Mucosa of descending colon (tissue), 3 donors: ENCODE measurements at regions not wholly inside any gene's neighbourhood (a gene's known extent, or its start where the extent isn't known, plus 50 kb on each side); places are given as distances from the start of the nearest gene placed in this dataset.

ENCODE experiments used
- ATAC-seq: fragments of 200-7000 bp; cut with Tn5 transposase; one replicate; pipeline ENCODE4 v1.9.1; 2020; ENCODE audit warnings: mild to moderate bottlenecking, moderate library complexity
- DNase-seq, 3 donors: peaks; one replicate each; pipeline ENCODE4 v3.0.0-alpha.2; 2020
- H3K36me3 ChIP-seq: fragments of 200-600 bp; one replicate; pipeline ENCODE4 v1.8.0; 2021; ENCODE audit warnings: low read depth, mild to moderate bottlenecking
- H3K4me1 ChIP-seq: fragments of 200-600 bp; one replicate; pipeline ENCODE4 v1.8.0; 2021; ENCODE audit warnings: low read depth, mild to moderate bottlenecking
- H3K4me3 ChIP-seq: fragments of 200-600 bp; one replicate; pipeline ENCODE4 v1.8.0; 2021; ENCODE audit warnings: mild to moderate bottlenecking
- H3K9me3 ChIP-seq: fragments of 200-600 bp; one replicate; pipeline ENCODE4 v1.8.0; 2021; ENCODE audit warnings: mild to moderate bottlenecking
- CTCF ChIP-seq: fragments of 200-600 bp; IDR thresholded peaks from one replicate; pipeline ENCODE4 v1.8.0; 2022; ENCODE audit warnings: antibody characterized with exemption, mild to moderate bottlenecking
- intact Hi-C, 2 donors: fragments of 100-400 bp; cut with DNase I in 1 of 2; cut with micrococcal nuclease in 1 of 2; formaldehyde crosslinking; loops; one replicate each; pipeline versions ENCODE4 v1.11.0 to v1.11.1; 2022; cut with DNase I, micrococcal nuclease
- donor health status: DM: no; HTN: no; CAD: no; lungs with moderate emphysema.
- donor health status: DM: no; HTN: no; CAD: no.
- donor health status: DM: no; HTN: yes; CAD: no.

GRCh38 chr5:62038024-62038423 lies 268.0 kb upstream of the KIF2A start:
- Histone ChIP-seq H3K4me1 (no peaks in the 10 kb centered on the region), H3K36me3 (no peaks in the 10 kb centered on the region), H3K9me3 (no peaks in the 10 kb centered on the region), H3K4me3 (no peak overlapping the region)
- DNase-seq (no peak), ATAC-seq (no peak)
- TF ChIP-seq CTCF: no peak
- intact Hi-C loops: no loop called here

- H3K9me3 ChIP-seq: no peaks in the 10 kb centered on the region
- DNase-seq (no peak), ATAC-seq (no peak)
- H3K4me3 ChIP-seq: no peak overlapping the region
- no peak for TF ChIP-seq CTCF
- H3K4me1 ChIP-seq: no peaks in the 10 kb centered on the region
- intact Hi-C loops: no loop called here
- H3K36me3 ChIP-seq: no peaks in the 10 kb centered on the region
These were observed 264.8 kb upstream of the KIF2A start for GRCh38 chr5:62041156-62041756.

- no peaks in the 10 kb centered on the region for H3K4me1 ChIP-seq
- H3K9me3 ChIP-seq: no peaks in the 10 kb centered on the region
- no peaks in the 10 kb centered on the region for H3K36me3 ChIP-seq
- intact Hi-C loops: no loop called here
- no peak for ATAC-seq
- no peak for DNase-seq
- TF ChIP-seq CTCF: no peak
- H3K4me3 ChIP-seq: no peak overlapping the region
These were observed 264.0 kb upstream of the KIF2A start for GRCh38 chr5:62042007-62042406.

GRCh38 chr5:62043289-62044280 lies 262.4 kb upstream of the KIF2A start:
- ATAC-seq (no peak), DNase-seq (no peak)
- no peak for TF ChIP-seq CTCF
- intact Hi-C loops: no loop called here
- H3K4me3 ChIP-seq: no peak overlapping the region
- H3K36me3 ChIP-seq: no peaks in the 10 kb centered on the region
- H3K9me3 ChIP-seq: no peaks in the 10 kb centered on the region
- H3K4me1 ChIP-seq: no peaks in the 10 kb centered on the region

GRCh38 chr5:62044989-62045388 lies 261.0 kb upstream of the KIF2A start:
- intact Hi-C loops: no loop called here
- no peaks in the 10 kb centered on the region for H3K4me1 ChIP-seq
- H3K9me3 ChIP-seq: no peaks in the 10 kb centered on the region
- H3K36me3 ChIP-seq: no peaks in the 10 kb centered on the region
- ATAC-seq (no peak), DNase-seq (no peak)
- no peak for TF ChIP-seq CTCF
- no peak overlapping the region for H3K4me3 ChIP-seq
